Panc1 (cell line): ENCODE measurements at regions not wholly inside any gene's neighbourhood (a gene's known extent, or its start where the extent isn't known, plus 50 kb on each side); places are given as distances from the start of the nearest gene placed in this dataset.

Experiments used
- ATAC-seq: fragments of 200-7000 bp; cut with Tn5 transposase; 2 replicates; pipeline ENCODE4 v1.9.1; 2020; ENCODE audit warnings: mild to moderate bottlenecking, moderate library complexity
- BruUV-seq: library from RNA; stranded (reverse); fragments of 400-500 nt; replicated peaks from 2 replicates; lab custom pipeline; 2021; lab: Mats Ljungman, UMichigan
- CTCF ChIA-PET: fragments of 300-600 bp; sonication (Branson Sonifier 250); formaldehyde crosslinking; loops from one replicate; lab custom pipeline; 2022; ENCODE audit warnings: antibody characterized with exemption; lab: Charles Lee
- POLR2A ChIA-PET: fragments of 300-600 bp; sonication (Branson Sonifier 250); formaldehyde crosslinking; loops from one replicate; lab custom pipeline; 2022; ENCODE audit warnings: antibody characterized with exemption; lab: Charles Lee
- DNase-seq: peaks from one replicate; pipeline ENCODE4 v3.0.0-alpha.2; 2010; ENCODE audit warnings: low read depth, low spot score
- H3K27ac ChIP-seq: 2 replicates; pipeline ENCODE4 v1.5.1; 2011; ENCODE audit warnings: mild to moderate bottlenecking, low read length, inconsistent platforms
- H3K27me3 ChIP-seq: fragments of 200-500 bp; sonication (Bioruptor generic); 2 replicates; pipeline ENCODE4 v1.6.0; 2014; ENCODE audit warnings: low read length, inconsistent platforms; ENCODE audit not compliant: control insufficient read depth, insufficient read depth
- H3K36me3 ChIP-seq: fragments of 200-500 bp; sonication (Bioruptor generic); 2 replicates; pipeline ENCODE4 v1.5.1; 2014; ENCODE audit warnings: inconsistent platforms, mild to moderate bottlenecking, low read length, moderate library complexity; ENCODE audit not compliant: control insufficient read depth, insufficient read depth
- H3K4me1 ChIP-seq: 2 replicates; pipeline ENCODE4 v1.5.1; 2011; ENCODE audit warnings: inconsistent platforms, mild to moderate bottlenecking, low read length, moderate library complexity; ENCODE audit not compliant: control insufficient read depth, insufficient read depth
- H3K4me3 ChIP-seq, 2 experiments: 2 replicates each; pipeline ENCODE4 v1.5.1; 2011 to 2012; ENCODE audit warnings: low read depth in 2 of 2, low read length in 2 of 2, mild to moderate bottlenecking in 2 of 2, inconsistent platforms in 1 of 2, moderate library complexity in 1 of 2
- H3K9me3 ChIP-seq: fragments of 200-500 bp; sonication (Bioruptor generic); 2 replicates; pipeline ENCODE4 v1.5.1; 2014; ENCODE audit warnings: low read depth, mild to moderate bottlenecking, inconsistent platforms, low read length, moderate library complexity; ENCODE audit not compliant: control insufficient read depth, insufficient read depth
- POLR2AphosphoS5 ChIP-seq: IDR thresholded peaks from 2 replicates; pipeline ENCODE4 v1.6.1; 2012; ENCODE audit warnings: mild to moderate bottlenecking, low read depth, low read length, moderate library complexity
- SIN3A ChIP-seq: IDR thresholded peaks from 2 replicates; pipeline ENCODE4 v1.6.1; 2012; ENCODE audit warnings: low read depth, mild to moderate bottlenecking, low read length, moderate library complexity, borderline replicate concordance; ENCODE audit not compliant: insufficient read depth
- TCF7L2 ChIP-seq: IDR thresholded peaks from 2 replicates; pipeline ENCODE4 v1.6.1; 2011; ENCODE audit warnings: mild to moderate bottlenecking, low read depth, low read length, inconsistent platforms
- in situ Hi-C: cut with HindIII; loops from 2 replicates; pipeline ENCODE4 v1.10.0; 2016; ENCODE audit warnings: low sequenced_read_pairs, low pct_unique_long_range_greater_than_20kb
- intact Hi-C: fragments of 100-400 bp; cut with micrococcal nuclease; formaldehyde crosslinking; loops from one replicate; pipeline ENCODE4 v1.10.0; 2022; ENCODE audit not compliant: unreplicated experiment
- TF ChIP-seq, protein P1 (sequence below): fragments of 450-650 bp; IDR thresholded peaks from 2 replicates; pipeline ENCODE4 v1.5.1; 2017; ENCODE audit warnings: mild to moderate bottlenecking
- TF ChIP-seq, protein P2 (sequence below), 2 experiments: IDR thresholded peaks; 2 replicates each; pipeline ENCODE4 v1.6.1; 2011 to 2012; ENCODE audit warnings: low read depth in 2 of 2, control low read depth in 1 of 2, low read length in 1 of 2, mild to moderate bottlenecking in 1 of 2, moderate library complexity in 1 of 2; ENCODE audit not compliant: insufficient read depth in 1 of 2

DNA sequence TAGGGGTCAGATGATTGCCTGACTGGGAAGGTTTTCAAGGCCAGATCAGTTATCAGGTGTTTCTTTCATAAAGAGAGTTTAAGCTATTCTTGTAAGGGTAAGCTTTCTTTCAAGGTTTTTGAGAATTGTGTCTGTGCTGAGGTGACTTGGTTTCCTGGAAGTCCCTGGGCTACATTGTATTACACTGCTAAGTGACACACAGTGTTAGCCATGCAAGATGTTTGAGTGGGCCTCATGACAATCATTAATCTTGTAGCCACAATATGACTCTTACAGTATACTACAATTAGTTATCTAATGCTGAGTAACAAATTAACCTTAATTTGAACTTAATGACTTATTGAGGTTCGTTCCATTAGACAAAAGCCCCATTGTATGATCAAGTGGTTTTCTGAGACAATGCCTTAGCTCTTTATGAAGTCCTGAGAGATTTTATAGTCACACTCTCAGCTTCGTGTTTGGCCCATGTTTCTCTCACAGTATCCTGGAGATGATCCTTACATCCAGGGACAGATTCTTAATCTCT, 186.7 kb downstream of the RPS12 start:
- TF ChIP-seq TCF7L2, result no peak
- TF ChIP-seq SIN3A, result no peak
- TF ChIP-seq, protein P1, sequence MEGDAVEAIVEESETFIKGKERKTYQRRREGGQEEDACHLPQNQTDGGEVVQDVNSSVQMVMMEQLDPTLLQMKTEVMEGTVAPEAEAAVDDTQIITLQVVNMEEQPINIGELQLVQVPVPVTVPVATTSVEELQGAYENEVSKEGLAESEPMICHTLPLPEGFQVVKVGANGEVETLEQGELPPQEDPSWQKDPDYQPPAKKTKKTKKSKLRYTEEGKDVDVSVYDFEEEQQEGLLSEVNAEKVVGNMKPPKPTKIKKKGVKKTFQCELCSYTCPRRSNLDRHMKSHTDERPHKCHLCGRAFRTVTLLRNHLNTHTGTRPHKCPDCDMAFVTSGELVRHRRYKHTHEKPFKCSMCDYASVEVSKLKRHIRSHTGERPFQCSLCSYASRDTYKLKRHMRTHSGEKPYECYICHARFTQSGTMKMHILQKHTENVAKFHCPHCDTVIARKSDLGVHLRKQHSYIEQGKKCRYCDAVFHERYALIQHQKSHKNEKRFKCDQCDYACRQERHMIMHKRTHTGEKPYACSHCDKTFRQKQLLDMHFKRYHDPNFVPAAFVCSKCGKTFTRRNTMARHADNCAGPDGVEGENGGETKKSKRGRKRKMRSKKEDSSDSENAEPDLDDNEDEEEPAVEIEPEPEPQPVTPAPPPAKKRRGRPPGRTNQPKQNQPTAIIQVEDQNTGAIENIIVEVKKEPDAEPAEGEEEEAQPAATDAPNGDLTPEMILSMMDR, result no peak
- TF ChIP-seq POLR2AphosphoS5, result no peak
- TF ChIP-seq, protein P2, sequence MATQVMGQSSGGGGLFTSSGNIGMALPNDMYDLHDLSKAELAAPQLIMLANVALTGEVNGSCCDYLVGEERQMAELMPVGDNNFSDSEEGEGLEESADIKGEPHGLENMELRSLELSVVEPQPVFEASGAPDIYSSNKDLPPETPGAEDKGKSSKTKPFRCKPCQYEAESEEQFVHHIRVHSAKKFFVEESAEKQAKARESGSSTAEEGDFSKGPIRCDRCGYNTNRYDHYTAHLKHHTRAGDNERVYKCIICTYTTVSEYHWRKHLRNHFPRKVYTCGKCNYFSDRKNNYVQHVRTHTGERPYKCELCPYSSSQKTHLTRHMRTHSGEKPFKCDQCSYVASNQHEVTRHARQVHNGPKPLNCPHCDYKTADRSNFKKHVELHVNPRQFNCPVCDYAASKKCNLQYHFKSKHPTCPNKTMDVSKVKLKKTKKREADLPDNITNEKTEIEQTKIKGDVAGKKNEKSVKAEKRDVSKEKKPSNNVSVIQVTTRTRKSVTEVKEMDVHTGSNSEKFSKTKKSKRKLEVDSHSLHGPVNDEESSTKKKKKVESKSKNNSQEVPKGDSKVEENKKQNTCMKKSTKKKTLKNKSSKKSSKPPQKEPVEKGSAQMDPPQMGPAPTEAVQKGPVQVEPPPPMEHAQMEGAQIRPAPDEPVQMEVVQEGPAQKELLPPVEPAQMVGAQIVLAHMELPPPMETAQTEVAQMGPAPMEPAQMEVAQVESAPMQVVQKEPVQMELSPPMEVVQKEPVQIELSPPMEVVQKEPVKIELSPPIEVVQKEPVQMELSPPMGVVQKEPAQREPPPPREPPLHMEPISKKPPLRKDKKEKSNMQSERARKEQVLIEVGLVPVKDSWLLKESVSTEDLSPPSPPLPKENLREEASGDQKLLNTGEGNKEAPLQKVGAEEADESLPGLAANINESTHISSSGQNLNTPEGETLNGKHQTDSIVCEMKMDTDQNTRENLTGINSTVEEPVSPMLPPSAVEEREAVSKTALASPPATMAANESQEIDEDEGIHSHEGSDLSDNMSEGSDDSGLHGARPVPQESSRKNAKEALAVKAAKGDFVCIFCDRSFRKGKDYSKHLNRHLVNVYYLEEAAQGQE (IDR thresholded peaks at IDR 0.05; ENCODE audit: insufficient read depth in 1 of 2, low read depth in 2 of 2, low read length in 1 of 2), result no peak
- no peaks in the 10 kb centered on the region for H3K9me3 ChIP-seq
- H3K4me3 ChIP-seq, result no peak overlapping the region
- no peaks in the 10 kb centered on the region for H3K27me3 ChIP-seq
- no TSS peak for BruUV-seq
- ChIA-PET POLR2A (interaction anchor here (0.6 kb wide), 1 partner anchor 371 kb away, joined by 3 read pairs; no protein-coding TSS in a partner anchor), CTCF (no interaction called here)
- intact Hi-C loops, result no loop called here
- H3K36me3 ChIP-seq, result no peaks in the 10 kb centered on the region
- H3K4me1 ChIP-seq, result no peaks in the 10 kb centered on the region
- in situ Hi-C loops, result no loop called here
- ATAC-seq, result no peak
- no peak overlapping the region for H3K27ac ChIP-seq
- no peak for DNase-seq

DNA sequence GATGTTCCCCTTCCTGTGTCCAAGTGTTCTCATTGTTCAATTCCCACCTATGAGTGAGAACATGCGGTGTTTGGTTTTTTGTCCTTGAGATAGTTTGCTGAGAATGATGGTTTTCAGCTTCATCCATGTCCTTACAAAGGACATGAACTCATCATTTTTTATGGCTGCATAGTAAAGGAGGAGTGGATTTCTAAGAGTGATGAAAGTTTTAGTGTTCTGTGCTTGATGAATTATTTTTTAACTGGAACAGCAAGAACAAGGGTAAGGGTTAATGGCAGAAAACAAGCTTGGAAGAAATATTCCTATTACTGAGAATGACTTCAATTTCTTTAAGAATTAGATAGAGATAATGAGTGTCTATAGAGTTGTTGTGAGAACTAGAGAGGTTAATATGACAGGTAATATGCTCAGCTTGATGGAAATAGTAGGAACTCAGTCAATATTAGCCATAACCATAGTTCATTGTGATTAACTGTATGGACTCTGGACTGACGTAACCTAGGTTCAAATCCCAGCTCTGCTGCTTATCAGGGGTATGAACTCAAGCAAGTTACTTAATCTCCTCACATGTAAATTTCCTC, 190.0 kb downstream of the RPS12 start:
- Histone ChIP-seq H3K27ac (no peak overlapping the region), H3K4me3 (no peak overlapping the region), H3K4me1 (no peaks in the 10 kb centered on the region), H3K27me3 (no peaks in the 10 kb centered on the region), H3K36me3 (no peaks in the 10 kb centered on the region), H3K9me3 (no peaks in the 10 kb centered on the region)
- no peak for TF ChIP-seq SIN3A
- TF ChIP-seq, protein P2 (IDR thresholded peaks at IDR 0.05; ENCODE audit: insufficient read depth in 1 of 2, low read depth in 2 of 2, low read length in 1 of 2), result no peak
- TF ChIP-seq, protein P1, result no peak
- intact Hi-C loops, result no loop called here
- no peak for DNase-seq
- ChIA-PET POLR2A (no interaction called here), CTCF (no interaction called here)
- BruUV-seq, result no TSS peak
- no peak for ATAC-seq
- in situ Hi-C loops, result no loop called here
